NB4 (cell line): ENCODE measurements at regions not wholly inside any gene's neighbourhood (a gene's known extent, or its start where the extent isn't known, plus 50 kb on each side); places are given as distances from the start of the nearest gene placed in this dataset.

Experiments used
- CTCF ChIP-seq: IDR thresholded peaks from one replicate; pipeline ENCODE4 v1.5.1; 2012; ENCODE audit warnings: low read depth, low read length
- POLR2A ChIP-seq: IDR thresholded peaks from 2 replicates; pipeline ENCODE4 v1.6.1; 2011; ENCODE audit warnings: mild to moderate bottlenecking; ENCODE audit not compliant: insufficient read length; ENCODE audit errors: extremely low read depth

DNA sequence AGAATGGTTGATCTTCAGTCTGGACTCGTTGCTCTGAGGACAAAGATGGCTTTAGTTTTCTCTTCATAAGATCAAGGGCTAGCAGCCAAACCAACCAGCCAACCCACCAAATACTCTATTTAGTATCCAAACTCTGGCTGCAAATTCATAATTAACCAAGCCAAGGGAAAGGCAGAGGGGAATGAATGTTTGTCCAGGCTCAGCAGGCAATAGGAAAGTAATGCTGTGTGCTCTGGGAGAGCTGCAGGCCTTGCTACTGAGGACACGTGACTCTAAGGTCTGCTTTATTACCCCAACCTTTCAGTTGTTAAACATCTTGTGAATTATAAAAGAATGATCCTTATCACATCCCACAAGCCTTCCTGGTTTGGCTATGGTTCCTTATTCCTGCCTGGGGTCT lies 52.3 kb upstream of the GALNT15 start:
- TF ChIP-seq CTCF (no peak), POLR2A (no peak)
